SK-N-SH (cell line): ENCODE measurements at regions not wholly inside any gene's neighbourhood (a gene's known extent, or its start where the extent isn't known, plus 50 kb on each side); places are given as distances from the start of the nearest gene placed in this dataset.

Experiments used
- CTCF ChIA-PET: fragments of 300-600, 350-600 bp; formaldehyde crosslinking; extraction: SDS; loops from one replicate; lab custom pipeline; 2021; lab: Yijun Ruan, JAX
- POLR2A ChIA-PET: fragments of 350-600 bp; sonication (Branson Sonifier 250); formaldehyde crosslinking; extraction: SDS; loops from one replicate; lab custom pipeline; 2020; ENCODE audit warnings: antibody characterized with exemption, inconsistent platforms; lab: Yijun Ruan, JAX
- DNase-seq: peaks from one replicate; pipeline ENCODE4 v3.0.0; 2012
- H2AFZ ChIP-seq: fragments of 200-600 bp; sonication (generic); 2 replicates; pipeline ENCODE4 v1.8.1; 2016; ENCODE audit warnings: antibody characterized with exemption, mild to moderate bottlenecking, low read depth
- H3F3A ChIP-seq: fragments of 200-600 bp; sonication (generic); replicated peaks from 2 replicates; pipeline ENCODE3; 2016; ENCODE audit warnings: antibody characterized with exemption, mild to moderate bottlenecking; ENCODE audit not compliant: insufficient read depth
- H3K27ac ChIP-seq, 2 experiments: fragments of 200-500 bp in 1 of 2; fragments of 200-600 bp in 1 of 2; sonication (Bioruptor generic) in 1 of 2; sonication (generic), shearing (Covaris generic) in 1 of 2; 2 replicates each; pipeline versions ENCODE4 v1.5.1 to v1.6.1; 2014 to 2016; ENCODE audit warnings: low read depth in 2 of 2, inconsistent platforms in 1 of 2, low read length in 1 of 2, mild to moderate bottlenecking in 1 of 2, mixed read lengths in 1 of 2
- H3K27me3 ChIP-seq: fragments of 200-600 bp; sonication (generic), shearing (Covaris generic); 2 replicates; pipeline ENCODE4 v1.6.1; 2016; ENCODE audit warnings: mixed run types; ENCODE audit not compliant: insufficient read depth
- H3K36me3 ChIP-seq, 2 experiments: fragments of 200-500 bp in 1 of 2; fragments of 200-600 bp in 1 of 2; sonication (Bioruptor generic) in 1 of 2; sonication (generic) in 1 of 2; replicated peaks in 1 of 2; 2 replicates each; pipeline versions ENCODE3 to v1.5.1; 2014 to 2016; ENCODE audit warnings: low read length in 1 of 2, mild to moderate bottlenecking in 1 of 2; ENCODE audit not compliant: insufficient read depth in 2 of 2, control insufficient read depth in 1 of 2
- H3K4me1 ChIP-seq, 2 experiments: fragments of 200-500 bp in 1 of 2; fragments of 200-600 bp in 1 of 2; sonication (Bioruptor generic) in 1 of 2; sonication (generic), shearing (Covaris generic) in 1 of 2; 2 replicates each; pipeline versions ENCODE4 v1.5.1 to v1.6.1; 2014 to 2016; ENCODE audit warnings: low read depth in 1 of 2, low read length in 1 of 2, mixed run types in 1 of 2; ENCODE audit not compliant: insufficient read depth in 2 of 2, control insufficient read depth in 1 of 2
- H3K4me2 ChIP-seq: fragments of 200-600 bp; sonication (generic), shearing (Covaris generic); 2 replicates; pipeline ENCODE4 v1.6.1; 2017; ENCODE audit warnings: mixed run types
- H3K4me3 ChIP-seq, 2 experiments: fragments of 200-500 bp in 1 of 2; fragments of 200-600 bp in 1 of 2; sonication (Bioruptor generic) in 1 of 2; sonication (generic), shearing (Covaris generic) in 1 of 2; 2 replicates each; pipeline versions ENCODE4 v1.5.1 to v1.8.1; 2014 to 2016; ENCODE audit warnings: low read depth in 2 of 2, inconsistent platforms in 1 of 2, low read length in 1 of 2, mild to moderate bottlenecking in 1 of 2, mixed read lengths in 1 of 2, moderate library complexity in 1 of 2
- H3K79me2 ChIP-seq: fragments of 200-600 bp; sonication (generic); 2 replicates; pipeline ENCODE4 v1.8.1; 2017; ENCODE audit warnings: mild to moderate bottlenecking; ENCODE audit not compliant: insufficient read depth
- H3K9ac ChIP-seq: fragments of 200-600 bp; sonication (generic); 2 replicates; pipeline ENCODE4 v1.6.1; 2017; ENCODE audit warnings: mixed run types
- H3K9me2 ChIP-seq: fragments of 200-600 bp; sonication (generic); 2 replicates; pipeline ENCODE4 v1.6.1; 2017; ENCODE audit warnings: mixed run types
- H3K9me3 ChIP-seq: fragments of 200-600 bp; sonication (generic); 2 replicates; pipeline ENCODE4 v1.6.1; 2017; ENCODE audit warnings: mixed run types, mild to moderate bottlenecking, moderate library complexity
- H4K20me1 ChIP-seq: fragments of 200-600 bp; sonication (generic); 2 replicates; pipeline ENCODE4 v1.6.1; 2017; ENCODE audit warnings: mild to moderate bottlenecking, mixed run types; ENCODE audit not compliant: insufficient read depth
- FOSL2 ChIP-seq: IDR thresholded peaks from 2 replicates; pipeline ENCODE4 v1.4.0; 2012; ENCODE audit warnings: low read depth, mild to moderate bottlenecking, moderate library complexity, borderline replicate concordance
- FOXM1 ChIP-seq: IDR thresholded peaks from 2 replicates; pipeline ENCODE4 v1.4.0; 2012; ENCODE audit warnings: low read depth, mild to moderate bottlenecking
- GABPA ChIP-seq: IDR thresholded peaks from 2 replicates; pipeline ENCODE4 v1.4.0; 2012; ENCODE audit warnings: low read depth, mild to moderate bottlenecking
- MEF2A ChIP-seq: IDR thresholded peaks from 2 replicates; pipeline ENCODE4 v1.4.0; 2012; ENCODE audit warnings: low read depth, borderline replicate concordance
- SIN3A ChIP-seq: IDR thresholded peaks from 2 replicates; pipeline ENCODE4 v1.6.1; 2012; ENCODE audit warnings: low read depth, mild to moderate bottlenecking, low read length, moderate library complexity, borderline replicate concordance
- TAF1 ChIP-seq: IDR thresholded peaks from 2 replicates; pipeline ENCODE4 v1.6.1; 2012; ENCODE audit warnings: low read depth, mild to moderate bottlenecking, low read length, moderate library complexity, borderline replicate concordance
- TCF12 ChIP-seq: IDR thresholded peaks from 2 replicates; pipeline ENCODE4 v1.4.0; 2012
- WGBS: methylation state at CpG from one replicate; pipeline ENCODE4 v1.1.6; 2017; ENCODE audit warnings: low lambda C conversion rate; 5-methylcytosine and 5-hydroxymethylcytosine counted together
- TF ChIP-seq, protein P1 (sequence below): fragments of 200-600 bp; sonication (generic); IDR thresholded peaks from 2 replicates; pipeline ENCODE4 v1.6.1; 2017; ENCODE audit warnings: antibody characterized with exemption, mild to moderate bottlenecking, moderate library complexity
- TF ChIP-seq, protein P2 (sequence below): IDR thresholded peaks from 2 replicates; pipeline ENCODE4; 2012

DNA sequence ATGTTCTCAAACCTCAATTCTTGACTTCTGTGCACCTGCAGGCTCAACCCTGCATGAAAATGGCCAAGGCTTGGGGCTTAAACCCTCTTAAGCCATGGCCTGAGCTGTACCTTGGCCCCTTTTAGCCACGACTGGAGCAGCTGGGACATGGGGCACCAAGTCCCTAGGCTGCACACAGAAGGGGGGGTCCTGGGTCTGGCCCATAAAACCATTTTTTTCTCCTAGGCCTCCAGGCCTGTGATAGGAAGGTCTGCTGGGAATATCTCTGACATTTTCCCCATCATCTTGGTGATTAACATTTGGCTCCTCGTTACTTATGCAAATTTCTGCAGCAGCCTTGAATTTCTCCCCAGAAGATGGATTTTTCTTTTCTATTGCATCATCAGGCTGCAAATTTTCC, 119.4 kb upstream of the VGLL2 start (continued):
- TF ChIP-seq, protein P1, sequence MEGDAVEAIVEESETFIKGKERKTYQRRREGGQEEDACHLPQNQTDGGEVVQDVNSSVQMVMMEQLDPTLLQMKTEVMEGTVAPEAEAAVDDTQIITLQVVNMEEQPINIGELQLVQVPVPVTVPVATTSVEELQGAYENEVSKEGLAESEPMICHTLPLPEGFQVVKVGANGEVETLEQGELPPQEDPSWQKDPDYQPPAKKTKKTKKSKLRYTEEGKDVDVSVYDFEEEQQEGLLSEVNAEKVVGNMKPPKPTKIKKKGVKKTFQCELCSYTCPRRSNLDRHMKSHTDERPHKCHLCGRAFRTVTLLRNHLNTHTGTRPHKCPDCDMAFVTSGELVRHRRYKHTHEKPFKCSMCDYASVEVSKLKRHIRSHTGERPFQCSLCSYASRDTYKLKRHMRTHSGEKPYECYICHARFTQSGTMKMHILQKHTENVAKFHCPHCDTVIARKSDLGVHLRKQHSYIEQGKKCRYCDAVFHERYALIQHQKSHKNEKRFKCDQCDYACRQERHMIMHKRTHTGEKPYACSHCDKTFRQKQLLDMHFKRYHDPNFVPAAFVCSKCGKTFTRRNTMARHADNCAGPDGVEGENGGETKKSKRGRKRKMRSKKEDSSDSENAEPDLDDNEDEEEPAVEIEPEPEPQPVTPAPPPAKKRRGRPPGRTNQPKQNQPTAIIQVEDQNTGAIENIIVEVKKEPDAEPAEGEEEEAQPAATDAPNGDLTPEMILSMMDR = no peak
- TF ChIP-seq TAF1 (no peak), GABPA (no peak), FOSL2 (no peak), SIN3A (no peak), MEF2A (no peak)
- TF ChIP-seq, protein P2, sequence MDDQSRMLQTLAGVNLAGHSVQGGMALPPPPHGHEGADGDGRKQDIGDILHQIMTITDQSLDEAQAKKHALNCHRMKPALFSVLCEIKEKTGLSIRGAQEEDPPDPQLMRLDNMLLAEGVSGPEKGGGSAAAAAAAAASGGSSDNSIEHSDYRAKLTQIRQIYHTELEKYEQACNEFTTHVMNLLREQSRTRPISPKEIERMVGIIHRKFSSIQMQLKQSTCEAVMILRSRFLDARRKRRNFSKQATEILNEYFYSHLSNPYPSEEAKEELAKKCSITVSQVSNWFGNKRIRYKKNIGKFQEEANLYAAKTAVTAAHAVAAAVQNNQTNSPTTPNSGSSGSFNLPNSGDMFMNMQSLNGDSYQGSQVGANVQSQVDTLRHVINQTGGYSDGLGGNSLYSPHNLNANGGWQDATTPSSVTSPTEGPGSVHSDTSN = no peak

DNA sequence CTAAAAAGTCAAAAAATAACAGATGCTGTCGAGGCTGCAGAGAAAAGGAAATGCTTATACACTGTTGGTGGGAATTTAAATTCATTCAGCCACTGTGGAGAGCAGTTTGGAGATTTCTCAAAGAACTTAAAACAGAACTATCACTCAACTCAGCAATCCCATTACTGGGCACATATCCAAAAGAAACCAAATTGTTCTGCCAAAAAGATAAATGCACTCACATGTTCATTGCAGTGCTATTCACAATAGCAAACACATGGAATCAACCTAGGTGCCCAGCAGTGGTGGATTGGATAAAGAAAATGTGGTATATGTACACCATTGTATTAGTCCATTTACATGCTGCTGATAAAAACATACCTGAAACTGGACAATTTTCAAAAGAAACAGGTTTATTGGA, 116.0 kb upstream of the VGLL2 start:
- CTCF ChIA-PET = no interaction called here
- DNase-seq = no peak

DNA sequence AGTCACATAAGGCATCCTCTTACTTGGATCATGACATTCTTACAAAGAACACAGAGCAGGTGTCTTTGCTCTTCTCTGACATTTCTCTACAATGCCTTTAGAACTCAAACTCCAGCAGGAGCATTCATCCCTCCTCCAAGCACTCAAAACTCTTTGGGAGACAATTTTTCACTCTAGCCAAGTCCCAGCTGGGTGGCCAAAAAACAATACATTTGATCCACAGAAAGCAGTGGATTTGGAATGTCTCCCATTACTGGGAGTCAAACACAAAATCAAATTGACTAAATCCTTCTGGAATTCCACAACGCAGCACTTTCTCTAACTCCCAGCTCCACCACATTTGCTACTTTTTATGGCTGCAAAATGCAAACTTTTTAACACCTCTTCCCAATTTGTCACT, 108.6 kb upstream of the VGLL2 start:
- no peaks in the 10 kb centered on the region for H3K27me3 ChIP-seq

More for the DNA sequence above, 116.0 kb upstream of the VGLL2 start:
- H3K79me2 ChIP-seq = no peaks in the 10 kb centered on the region
- H3K9me3 ChIP-seq = no peaks in the 10 kb centered on the region
- POLR2A ChIA-PET = no interaction called here
- TF ChIP-seq FOXM1 = no peak
- H3K4me1 ChIP-seq = no peaks in the 10 kb centered on the region
- no peaks in the 10 kb centered on the region for H3K36me3 ChIP-seq
- H4K20me1 ChIP-seq = no peaks in the 10 kb centered on the region
- H3K27me3 ChIP-seq = no peaks in the 10 kb centered on the region
- no peaks in the 10 kb centered on the region for H3K9me2 ChIP-seq
- no peaks in the 10 kb centered on the region for H3F3A ChIP-seq
- H3K4me2 ChIP-seq = no peak overlapping the region
- H3K4me3 ChIP-seq = no peak overlapping the region
- H2AFZ ChIP-seq = no peak overlapping the region
- 0% methylated on average over 1 of the region's 1 CpG for WGBS
- H3K9ac ChIP-seq = no peak overlapping the region
- H3K27ac ChIP-seq = no peak overlapping the region

More for the DNA sequence above, 108.6 kb upstream of the VGLL2 start:
- Histone ChIP-seq H3K4me1 (no peaks in the 10 kb centered on the region), H3K36me3 (no peaks in the 10 kb centered on the region), H3K4me3 (no peak overlapping the region), H2AFZ (no peak overlapping the region), H3K27ac (no peak overlapping the region), H3K79me2 (no peaks in the 10 kb centered on the region), H3K9me2 (no peaks in the 10 kb centered on the region), H3F3A (no peaks in the 10 kb centered on the region), H4K20me1 (no peaks in the 10 kb centered on the region), H3K9ac (no peak overlapping the region), H3K4me2 (no peak overlapping the region), H3K9me3 (no peaks in the 10 kb centered on the region)
- no peak for TF ChIP-seq TCF12
- 0% methylated on average over 1 of the region's 1 CpG for WGBS
- ChIA-PET POLR2A (no interaction called here), CTCF (no interaction called here)
- DNase-seq = no peak
